CD14-positive monocyte (primary cell): ENCODE measurements at regions not wholly inside any gene's neighbourhood (a gene's known extent, or its start where the extent isn't known, plus 50 kb on each side); places are given as distances from the start of the nearest gene placed in this dataset.

Source experiments
- DNase-seq, 3 donors: peaks; one replicate each; pipeline ENCODE4 v3.0.0-alpha.2; 2011 to 2022
- H2AFZ ChIP-seq: 2 replicates; pipeline ENCODE4 v1.6.0; 2012; ENCODE audit warnings: mild to moderate bottlenecking, low read depth, low read length, inconsistent platforms; ENCODE audit not compliant: insufficient read depth, poor library complexity, severe bottlenecking
- H3K27ac ChIP-seq, 2 donors: 1 replicate in 1 of 2; 2 replicates in 1 of 2; pipeline ENCODE4 v1.5.1; 2012 to 2013; ENCODE audit warnings: low read length in 2 of 2, control low read depth in 1 of 2, inconsistent platforms in 1 of 2, low read depth in 1 of 2, mild to moderate bottlenecking in 1 of 2
- H3K27me3 ChIP-seq, 2 donors: one replicate each; pipeline versions ENCODE4 v1.6.0 to v1.6.1; 2011 to 2013; ENCODE audit warnings: low read length in 2 of 2; ENCODE audit not compliant: control insufficient read depth in 2 of 2, insufficient read depth in 2 of 2
- H3K36me3 ChIP-seq, 2 donors: replicated peaks in 1 of 2; 1 replicate in 1 of 2; 2 replicates in 1 of 2; pipeline versions ENCODE4 v1.5.1 to v1.6.1; 2012 to 2013; ENCODE audit warnings: low read length in 2 of 2, control low read depth in 1 of 2, inconsistent platforms in 1 of 2, mild to moderate bottlenecking in 1 of 2; ENCODE audit not compliant: insufficient read depth in 2 of 2, control insufficient read depth in 1 of 2
- H3K4me1 ChIP-seq, 2 donors: 1 replicate in 1 of 2; 2 replicates in 1 of 2; pipeline versions ENCODE4 v1.5.1 to v1.6.1; 2012 to 2013; ENCODE audit warnings: low read length in 2 of 2, control low read depth in 1 of 2, inconsistent platforms in 1 of 2, mild to moderate bottlenecking in 1 of 2, moderate library complexity in 1 of 2; ENCODE audit not compliant: insufficient read depth in 2 of 2, control insufficient read depth in 1 of 2
- H3K4me2 ChIP-seq: replicated peaks from 2 replicates; pipeline ENCODE3; 2012; ENCODE audit warnings: low read length, moderate library complexity, mild to moderate bottlenecking; ENCODE audit not compliant: poor library complexity, severe bottlenecking; ENCODE audit errors: extremely low read depth
- H3K4me3 ChIP-seq, 3 experiments: fragments of 200-600 bp in 1 of 3; sonication (generic) in 1 of 3; replicated peaks in 1 of 3; 1 replicate in 2 of 3; 2 replicates in 1 of 3; pipeline ENCODE4 v1.5.1; 2011 to 2013; ENCODE audit warnings: low read length in 3 of 3, mild to moderate bottlenecking in 3 of 3, control low read depth in 2 of 3, low read depth in 2 of 3, inconsistent platforms in 1 of 3, moderate library complexity in 1 of 3
- H3K79me2 ChIP-seq: 2 replicates; pipeline ENCODE4 v1.6.0; 2012; ENCODE audit warnings: mild to moderate bottlenecking, control low read depth, inconsistent platforms, low read length, moderate library complexity; ENCODE audit not compliant: insufficient read depth
- H3K9ac ChIP-seq: 2 replicates; pipeline ENCODE4 v1.6.0; 2017; ENCODE audit warnings: low read length, mild to moderate bottlenecking; ENCODE audit not compliant: insufficient read depth, poor library complexity, severe bottlenecking
- H3K9me3 ChIP-seq, 2 donors: replicated peaks in 1 of 2; 1 replicate in 1 of 2; 2 replicates in 1 of 2; pipeline versions ENCODE4 v1.5.1 to v1.6.1; 2012 to 2013; ENCODE audit warnings: low read length in 2 of 2, control low read depth in 1 of 2; ENCODE audit not compliant: control insufficient read depth in 1 of 2, insufficient read depth in 1 of 2
- H4K20me1 ChIP-seq: 2 replicates; pipeline ENCODE4 v1.6.0; 2012; ENCODE audit warnings: mild to moderate bottlenecking, low read length, control low read depth, moderate library complexity; ENCODE audit not compliant: insufficient read depth
- H3K27ac Mint-ChIP-seq, 7 donors: one replicate each; pipeline ENCODE4 v1.8.0; 2020; ENCODE audit warnings: mild to moderate bottlenecking in 7 of 7, mixed read lengths in 7 of 7, moderate library complexity in 6 of 7, inconsistent platforms in 2 of 7
- H3K27me3 Mint-ChIP-seq, 3 donors: one replicate each; pipeline ENCODE4 v1.8.0; 2021 to 2022; ENCODE audit warnings: low read depth in 3 of 3, mild to moderate bottlenecking in 3 of 3, mixed read lengths in 3 of 3, moderate library complexity in 3 of 3, inconsistent platforms in 1 of 3
- H3K36me3 Mint-ChIP-seq, 2 donors: one replicate each; pipeline ENCODE4 v1.8.0; 2020; ENCODE audit warnings: mixed read lengths in 2 of 2, inconsistent platforms in 1 of 2, mild to moderate bottlenecking in 1 of 2
- H3K4me1 Mint-ChIP-seq: one replicate; pipeline ENCODE4 v1.8.0; 2020; ENCODE audit warnings: mild to moderate bottlenecking, mixed read lengths
- H3K4me3 Mint-ChIP-seq, 2 donors: one replicate each; pipeline ENCODE4 v1.8.0; 2020; ENCODE audit warnings: mild to moderate bottlenecking in 2 of 2, mixed read lengths in 2 of 2, moderate library complexity in 1 of 2
- H3K9me3 Mint-ChIP-seq, 7 donors: one replicate each; pipeline ENCODE4 v1.8.0; 2020 to 2022; ENCODE audit warnings: mixed read lengths in 7 of 7, mild to moderate bottlenecking in 6 of 7, moderate library complexity in 6 of 7, inconsistent platforms in 2 of 7
- CTCF ChIP-seq: fragments of 200-600 bp; IDR thresholded peaks from one replicate; pipeline ENCODE4 v1.8.0; 2022; ENCODE audit warnings: antibody characterized with exemption, mild to moderate bottlenecking
- WGBS: methylation state at CpG from one replicate; pipeline ENCODE4 v1.1.5; 2013; ENCODE audit warnings: missing lambda C conversion rate; ENCODE audit not compliant: insufficient coverage; 5-methylcytosine and 5-hydroxymethylcytosine counted together
- intact Hi-C, 2 donors: fragments of 100-400 bp; cut with micrococcal nuclease; formaldehyde crosslinking; loops; one replicate each; pipeline versions ENCODE4 v1.15.0 to v1.15.1; 2023

- Histone ChIP-seq H3K4me3 (no peak overlapping the region), H3K9me3 (peaks cover 0 to 2% of the 10 kb centered on the region in 2 donors), H4K20me1 (no peaks in the 10 kb centered on the region), H3K27ac (no peak overlapping the region), H2AFZ (no peak overlapping the region), H3K9ac (no peak overlapping the region), H3K4me1 (no peaks in the 10 kb centered on the region), H3K27me3 (no peaks in the 10 kb centered on the region), H3K79me2 (no peaks in the 10 kb centered on the region), H3K4me2 (no peak overlapping the region), H3K36me3 (no peaks in the 10 kb centered on the region)
- H3K27ac Mint-ChIP-seq = no peak overlapping the region
- no peak overlapping the region for H3K4me3 Mint-ChIP-seq
- peaks cover 0 to 15% (median 2%) of the 10 kb centered on the region in 7 donors for H3K9me3 Mint-ChIP-seq
- H3K4me1 Mint-ChIP-seq = no peaks in the 10 kb centered on the region
- no CpG with 5 or more reads among the region's 2 CpGs for WGBS
- no peak for TF ChIP-seq CTCF
- intact Hi-C loops = loop anchor here in 1 of 2 donors (5.0 kb wide), 1 partner anchor 69 kb away; no protein-coding TSS in a partner anchor
- no peaks in the 10 kb centered on the region for H3K36me3 Mint-ChIP-seq
- H3K27me3 Mint-ChIP-seq = no peaks in the 10 kb centered on the region
- no peak for DNase-seq
Observed at GRCh38 chr9:80387828-80388227, 816.1 kb downstream of the TLE4 start.

GRCh38 chr9:80385246-80385645 lies 813.5 kb downstream of the TLE4 start:
- Mint-ChIP-seq H3K9me3 (peaks cover 0 to 10% (median 0%) of the 10 kb centered on the region in 7 donors), H3K4me3 (no peak overlapping the region), H3K36me3 (no peaks in the 10 kb centered on the region), H3K27me3 (no peaks in the 10 kb centered on the region), H3K27ac (no peak overlapping the region), H3K4me1 (no peaks in the 10 kb centered on the region)
- peaks cover 0 to 3% of the 10 kb centered on the region in 2 donors for H3K9me3 ChIP-seq
- no peaks in the 10 kb centered on the region for H3K27me3 ChIP-seq
- H3K27ac ChIP-seq = no peak overlapping the region
- no peaks in the 10 kb centered on the region for H3K79me2 ChIP-seq
- no peaks in the 10 kb centered on the region for H4K20me1 ChIP-seq
- H3K4me2 ChIP-seq = no peak overlapping the region
- WGBS = no CpG with 5 or more reads among the region's 3 CpGs
- intact Hi-C loops = loop anchor here in 1 of 2 donors (5.0 kb wide), 1 partner anchor 72 kb away; no protein-coding TSS in a partner anchor
- H3K4me3 ChIP-seq = no peak overlapping the region
- TF ChIP-seq CTCF = no peak
- DNase-seq = no peak
- no peak overlapping the region for H2AFZ ChIP-seq
- no peaks in the 10 kb centered on the region for H3K36me3 ChIP-seq
- no peaks in the 10 kb centered on the region for H3K4me1 ChIP-seq
- no peak overlapping the region for H3K9ac ChIP-seq
